Activated T-helper 2 cell treated with anti-CD3 and anti-CD28 coated beads, Interferon-gamma antibody, Interleukin-2, Interleukin-4, amounts not matched to agents 10 μg/mL and 5 μg/mL and 100 μg/mL, durations not matched to agents 14 hours and 24 hours and 36 hours (primary cell): ENCODE measurements at regions not wholly inside any gene's neighbourhood (a gene's known extent, or its start where the extent isn't known, plus 50 kb on each side); places are given as distances from the start of the nearest gene placed in this dataset.
"Not testable (repeated sequence)": the region's sequence is repeated elsewhere in the genome, so short reads cannot be mapped to it uniquely, and the experiment has no call there.

ENCODE experiments used
- DNase-seq: peaks from one replicate; pipeline ENCODE4 v3.0.0; 2021; ENCODE audit warnings: low spot score
- H3K27ac Mint-ChIP-seq: one replicate; pipeline ENCODE4 v1.8.0; 2021; ENCODE audit warnings: mixed read lengths
- H3K27me3 Mint-ChIP-seq: one replicate; pipeline ENCODE4 v1.8.0; 2021; ENCODE audit warnings: low read depth, mixed read lengths
- H3K36me3 Mint-ChIP-seq: one replicate; pipeline ENCODE4 v1.8.0; 2021; ENCODE audit warnings: low read depth, mixed read lengths
- H3K4me1 Mint-ChIP-seq: one replicate; pipeline ENCODE4 v1.8.0; 2021; ENCODE audit warnings: low read depth, mixed read lengths
- H3K4me3 Mint-ChIP-seq: one replicate; pipeline ENCODE4 v1.8.0; 2021; ENCODE audit warnings: low read depth, mild to moderate bottlenecking, moderate library complexity, mixed read lengths
- H3K9me3 Mint-ChIP-seq: one replicate; pipeline ENCODE4 v1.8.0; 2021; ENCODE audit warnings: mixed read lengths
- intact Hi-C: fragments of 100-400 bp; cut with micrococcal nuclease; formaldehyde crosslinking; loops from one replicate; pipeline ENCODE4 v1.15.1; 2023

GRCh38 chr11:3511416-3512132, 130.2 kb downstream of the ART5 start:
- H3K9me3 Mint-ChIP-seq, H3K36me3 Mint-ChIP-seq, intact Hi-C loops, DNase-seq: not testable (repeated sequence)
- peak overlapping the region; percentile 65 for H3K4me3 Mint-ChIP-seq
- peaks cover 12% of the 10 kb centered on the region for H3K27me3 Mint-ChIP-seq
- H3K4me1 Mint-ChIP-seq: peaks cover 28% of the 10 kb centered on the region
- H3K27ac Mint-ChIP-seq: peak overlapping the region; percentile 85

- intact Hi-C loops, DNase-seq, H3K36me3 Mint-ChIP-seq, H3K9me3 Mint-ChIP-seq, H3K4me3 Mint-ChIP-seq, H3K27me3 Mint-ChIP-seq, H3K27ac Mint-ChIP-seq: not testable (repeated sequence)
- H3K4me1 Mint-ChIP-seq: peaks cover 32% of the 10 kb centered on the region
Observed at GRCh38 chr11:3509563-3509962, 130.6 kb upstream of the ZNF195 start.

GRCh38 chr11:3499198-3499597, 120.3 kb upstream of the ZNF195 start:
- H3K9me3 Mint-ChIP-seq, H3K27me3 Mint-ChIP-seq, DNase-seq, H3K4me3 Mint-ChIP-seq, H3K27ac Mint-ChIP-seq, H3K4me1 Mint-ChIP-seq, intact Hi-C loops, H3K36me3 Mint-ChIP-seq: not testable (repeated sequence)

- H3K27me3 Mint-ChIP-seq, H3K27ac Mint-ChIP-seq, H3K4me3 Mint-ChIP-seq, H3K9me3 Mint-ChIP-seq, H3K4me1 Mint-ChIP-seq, H3K36me3 Mint-ChIP-seq, DNase-seq, intact Hi-C loops: not testable (repeated sequence)
Observed at GRCh38 chr11:3498356-3498755, 119.4 kb upstream of the ZNF195 start.

DNA sequence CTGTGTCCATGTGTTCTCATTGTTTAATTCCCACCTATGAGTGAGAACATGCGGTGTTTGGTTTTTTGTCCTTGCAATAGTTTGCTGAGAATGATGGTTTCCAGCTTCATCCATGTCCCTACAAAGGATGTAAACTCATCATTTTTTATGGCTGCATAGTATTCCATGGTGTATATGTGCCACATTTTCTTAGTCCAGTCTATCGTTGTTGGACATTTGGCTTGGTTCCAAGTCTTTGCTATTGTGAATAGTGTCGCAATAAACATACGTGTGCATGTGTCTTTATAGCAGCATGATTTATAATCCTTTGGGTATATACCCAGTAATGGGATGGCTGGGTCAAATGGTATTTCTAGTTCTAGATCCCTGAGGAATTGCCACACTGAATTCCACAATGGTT, 114.2 kb upstream of the ZNF195 start:
- H3K27me3 Mint-ChIP-seq, H3K36me3 Mint-ChIP-seq, H3K27ac Mint-ChIP-seq, H3K4me1 Mint-ChIP-seq, intact Hi-C loops, H3K4me3 Mint-ChIP-seq, H3K9me3 Mint-ChIP-seq, DNase-seq: not testable (repeated sequence)

DNA sequence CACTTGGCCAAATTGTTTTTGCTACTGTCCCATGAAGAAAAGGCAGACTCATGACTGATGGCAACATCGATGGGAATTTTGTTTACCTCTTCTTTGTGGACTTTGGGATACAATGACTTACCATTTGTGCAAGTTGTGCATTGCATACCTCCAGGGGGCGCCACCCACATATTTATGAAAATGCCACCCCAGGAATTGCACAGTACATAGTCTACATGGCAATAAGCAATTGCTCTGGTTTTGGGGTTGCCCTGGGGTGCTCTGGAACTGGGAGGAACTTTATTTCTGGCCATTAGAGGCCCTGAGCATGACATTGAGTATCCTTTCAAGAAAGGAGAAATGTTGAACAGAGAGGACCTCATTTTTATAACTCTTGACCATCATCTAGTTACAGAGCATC, 109.1 kb upstream of the ZNF195 start:
- DNase-seq, H3K4me3 Mint-ChIP-seq, H3K36me3 Mint-ChIP-seq, H3K9me3 Mint-ChIP-seq, H3K4me1 Mint-ChIP-seq, H3K27ac Mint-ChIP-seq, intact Hi-C loops, H3K27me3 Mint-ChIP-seq: not testable (repeated sequence)

GRCh38 chr11:3485737-3486136, 106.8 kb upstream of the ZNF195 start:
- intact Hi-C loops, H3K27ac Mint-ChIP-seq, H3K4me1 Mint-ChIP-seq, H3K4me3 Mint-ChIP-seq, H3K27me3 Mint-ChIP-seq, DNase-seq, H3K9me3 Mint-ChIP-seq, H3K36me3 Mint-ChIP-seq: not testable (repeated sequence)

- H3K27me3 Mint-ChIP-seq, H3K27ac Mint-ChIP-seq, H3K36me3 Mint-ChIP-seq, H3K4me1 Mint-ChIP-seq, H3K4me3 Mint-ChIP-seq, H3K9me3 Mint-ChIP-seq, DNase-seq, intact Hi-C loops: not testable (repeated sequence)
Observed at GRCh38 chr11:3476937-3477885, 98.3 kb upstream of the ZNF195 start.

- H3K27me3 Mint-ChIP-seq, intact Hi-C loops, H3K4me1 Mint-ChIP-seq, H3K27ac Mint-ChIP-seq, DNase-seq, H3K4me3 Mint-ChIP-seq, H3K9me3 Mint-ChIP-seq, H3K36me3 Mint-ChIP-seq: not testable (repeated sequence)
Observed at GRCh38 chr11:3476084-3476936, 97.4 kb upstream of the ZNF195 start.

GRCh38 chr11:3468963-3469362, 90.0 kb upstream of the ZNF195 start:
- H3K27ac Mint-ChIP-seq, H3K4me3 Mint-ChIP-seq, DNase-seq, H3K36me3 Mint-ChIP-seq, H3K4me1 Mint-ChIP-seq, intact Hi-C loops, H3K9me3 Mint-ChIP-seq: not testable (repeated sequence)
- H3K27me3 Mint-ChIP-seq: peaks cover 14% of the 10 kb centered on the region

GRCh38 chr11:3467599-3467998, 88.7 kb upstream of the ZNF195 start:
- DNase-seq, H3K27me3 Mint-ChIP-seq, H3K4me1 Mint-ChIP-seq, H3K27ac Mint-ChIP-seq, intact Hi-C loops, H3K9me3 Mint-ChIP-seq, H3K36me3 Mint-ChIP-seq, H3K4me3 Mint-ChIP-seq: not testable (repeated sequence)

- Mint-ChIP-seq H3K4me3 (peak overlapping the region; percentile 49), H3K27me3 (peaks cover 27% of the 10 kb centered on the region), H3K4me1 (peaks cover 10% of the 10 kb centered on the region)
- not testable (repeated sequence) for H3K9me3 Mint-ChIP-seq, H3K36me3 Mint-ChIP-seq, DNase-seq, H3K27ac Mint-ChIP-seq
- intact Hi-C loops: loop anchor here (10.0 kb wide), 1 partner anchor 159 kb away; no protein-coding TSS in a partner anchor
Observed at GRCh38 chr11:3455666-3456065, 76.7 kb upstream of the ZNF195 start.
